HEK293 (cell line): ENCODE measurements at regions not wholly inside any gene's neighbourhood (a gene's known extent, or its start where the extent isn't known, plus 50 kb on each side); places are given as distances from the start of the nearest gene placed in this dataset.

Experiments used
- CTCF ChIA-PET: fragments of 350-600 bp; formaldehyde crosslinking; extraction: SDS; loops from one replicate; lab custom pipeline; 2021; ENCODE audit warnings: antibody characterized with exemption; lab: Yijun Ruan, JAX
- POLR2A ChIA-PET: fragments of 300-600 bp; formaldehyde crosslinking; extraction: SDS; loops from one replicate; lab custom pipeline; 2020; ENCODE audit warnings: antibody characterized with exemption, inconsistent platforms; lab: Yijun Ruan, JAX
- H3K27ac ChIP-seq: fragments of 200-500 bp; sonication (Bioruptor generic); 2 replicates; pipeline ENCODE4 v1.5.1; 2014; ENCODE audit warnings: low read depth, low read length, control low read depth, inconsistent platforms; ENCODE audit errors: extremely low read depth
- H3K36me3 ChIP-seq, 2 experiments: fragments of 200-500 bp in 1 of 2; sonication (Bioruptor generic) in 1 of 2; 1 replicate in 1 of 2; 2 replicates in 1 of 2; pipeline ENCODE4 v1.5.1; 2014 to 2017; ENCODE audit warnings: inconsistent platforms in 2 of 2, low read length in 2 of 2; ENCODE audit not compliant: control insufficient read depth in 2 of 2, insufficient read depth in 1 of 2
- H3K4me1 ChIP-seq: fragments of 200-500 bp; sonication (Bioruptor generic); 2 replicates; pipeline ENCODE4 v1.5.1; 2014; ENCODE audit warnings: mild to moderate bottlenecking, low read length, inconsistent platforms; ENCODE audit not compliant: control insufficient read depth, insufficient read depth
- H3K4me3 ChIP-seq: 2 replicates; pipeline ENCODE4 v1.5.1; 2011; ENCODE audit warnings: low read depth, mild to moderate bottlenecking, control low read depth, low read length, moderate library complexity
- H3K9me3 ChIP-seq: fragments of 200-500 bp; sonication (Bioruptor generic); 2 replicates; pipeline ENCODE4 v1.5.1; 2014; ENCODE audit warnings: low read depth, low read length, inconsistent platforms; ENCODE audit not compliant: control insufficient read depth, insufficient read depth
- KLF9 ChIP-seq: fragments of 450-650 bp; formaldehyde crosslinking; IDR thresholded peaks from 2 replicates; pipeline ENCODE4 v1.5.1; 2016; ENCODE audit warnings: missing biosample characterization, missing genetic modification characterization, low read depth
- MEIS1 ChIP-seq: sonication (generic); formaldehyde crosslinking; IDR thresholded peaks from 2 replicates; pipeline ENCODE4 v1.8.1; 2022; ENCODE audit warnings: missing genetic modification reagents, mild to moderate bottlenecking, borderline replicate concordance
- MZF1 ChIP-seq: fragments of 450-650 bp; formaldehyde crosslinking; IDR thresholded peaks from 2 replicates; pipeline ENCODE4 v1.5.1; 2017; ENCODE audit warnings: missing biosample characterization, missing genetic modification characterization, borderline replicate concordance
- TRIM28 ChIP-seq: IDR thresholded peaks from 2 replicates; pipeline ENCODE4 v1.6.1; 2011; ENCODE audit warnings: low read length, control low read depth, borderline replicate concordance
- ZFP37 ChIP-seq: fragments of 450-650 bp; formaldehyde crosslinking; IDR thresholded peaks from 2 replicates; pipeline ENCODE4 v1.5.1; 2016; ENCODE audit warnings: missing biosample characterization, missing genetic modification characterization
- ZNF133 ChIP-seq: fragments of 450-650 bp; formaldehyde crosslinking; IDR thresholded peaks from 2 replicates; pipeline ENCODE4 v1.5.1; 2016; ENCODE audit warnings: missing biosample characterization, missing genetic modification characterization
- ZNF221 ChIP-seq: fragments of 450-650 bp; formaldehyde crosslinking; IDR thresholded peaks from 2 replicates; pipeline ENCODE4 v1.5.1; 2017; ENCODE audit warnings: missing biosample characterization, missing genetic modification characterization, borderline replicate concordance
- ZNF391 ChIP-seq: fragments of 450-650 bp; formaldehyde crosslinking; IDR thresholded peaks from 2 replicates; pipeline ENCODE4 v1.5.1; 2016; ENCODE audit warnings: low read depth, missing biosample characterization, missing genetic modification characterization, borderline replicate concordance
- ZNF501 ChIP-seq: fragments of 450-650 bp; formaldehyde crosslinking; IDR thresholded peaks from 2 replicates; pipeline ENCODE4 v1.5.1; 2016; ENCODE audit warnings: missing biosample characterization, missing genetic modification characterization
- ZNF585B ChIP-seq: fragments of 450-650 bp; formaldehyde crosslinking; IDR thresholded peaks from 2 replicates; pipeline ENCODE4 v1.5.1; 2016; ENCODE audit warnings: missing biosample characterization, missing genetic modification characterization
- ZNF596 ChIP-seq: fragments of 450-650 bp; IDR thresholded peaks from 2 replicates; pipeline ENCODE4 v1.5.0; 2018; ENCODE audit warnings: missing biosample characterization, mild to moderate bottlenecking, missing genetic modification characterization, moderate library complexity
- ZNF626 ChIP-seq: fragments of 450-650 bp; sonication (Bioruptor Pico); formaldehyde crosslinking; IDR thresholded peaks from 2 replicates; pipeline ENCODE4 v1.5.1; 2018; ENCODE audit warnings: missing biosample characterization, missing genetic modification characterization, inconsistent platforms
- ZSCAN23 ChIP-seq: fragments of 450-650 bp; formaldehyde crosslinking; IDR thresholded peaks from 2 replicates; pipeline ENCODE4 v1.5.1; 2016; ENCODE audit warnings: missing biosample characterization, missing genetic modification characterization
- TF ChIP-seq, protein P1 (sequence below): fragments of 450-650 bp; formaldehyde crosslinking; IDR thresholded peaks from 2 replicates; pipeline ENCODE4 v1.5.1; 2016; ENCODE audit warnings: missing biosample characterization, missing genetic modification characterization
- TF ChIP-seq, protein P2 (sequence below): fragments of 450-650 bp; formaldehyde crosslinking; IDR thresholded peaks from 2 replicates; pipeline ENCODE4 v1.5.1; 2016; ENCODE audit warnings: missing biosample characterization, missing genetic modification characterization
- TF ChIP-seq, protein P3 (sequence below): fragments of 450-650 bp; formaldehyde crosslinking; IDR thresholded peaks from 2 replicates; pipeline ENCODE4 v1.5.1; 2017; ENCODE audit warnings: missing biosample characterization, missing genetic modification characterization
- TF ChIP-seq, protein P4 (sequence below): fragments of 450-650 bp; formaldehyde crosslinking; IDR thresholded peaks from 2 replicates; pipeline ENCODE4 v1.5.1; 2016; ENCODE audit warnings: missing biosample characterization, missing genetic modification characterization
- TF ChIP-seq, protein P5 (sequence below): fragments of 450-650 bp; formaldehyde crosslinking; IDR thresholded peaks from 2 replicates; pipeline ENCODE4 v1.5.1; 2017; ENCODE audit warnings: missing biosample characterization, missing genetic modification characterization
- TF ChIP-seq, protein P6 (sequence below): fragments of 450-650 bp; formaldehyde crosslinking; IDR thresholded peaks from 2 replicates; pipeline ENCODE4 v1.5.1; 2016; ENCODE audit warnings: missing biosample characterization, missing genetic modification characterization

DNA sequence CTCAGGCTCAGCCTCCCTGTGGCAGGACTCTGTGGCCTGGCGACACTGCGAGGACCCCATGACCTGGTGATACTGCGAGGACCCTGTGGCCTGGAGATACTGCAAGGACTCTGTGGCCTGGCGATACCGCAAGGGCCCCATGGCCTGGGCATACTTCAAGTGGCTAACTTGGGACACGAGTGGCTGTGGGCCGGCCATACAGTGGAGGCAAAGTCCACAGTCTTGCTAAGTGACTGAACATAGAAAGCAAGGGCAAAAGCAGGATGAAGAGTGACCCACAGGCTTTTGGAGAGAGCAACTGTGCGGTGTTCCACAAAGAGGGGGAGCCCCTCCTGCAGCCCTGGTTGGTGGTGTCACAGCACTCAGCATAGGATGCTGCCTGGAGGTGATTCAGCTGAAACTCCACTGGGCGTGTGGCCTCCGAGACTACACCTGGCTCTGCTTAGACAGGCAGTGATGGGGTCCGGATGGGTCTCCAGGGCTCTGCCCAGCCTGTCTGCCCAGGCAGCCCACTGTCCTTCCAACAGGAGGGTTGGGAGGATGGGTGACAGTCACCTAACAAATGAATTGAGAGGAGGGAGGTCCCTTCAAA, 691.0 kb upstream of the HS6ST1 start:
- H3K36me3 ChIP-seq = no peaks in the 10 kb centered on the region
- no peak for TF ChIP-seq TRIM28
- no peak for TF ChIP-seq MZF1 (tag by site-specific recombination)
- TF ChIP-seq, protein P1, sequence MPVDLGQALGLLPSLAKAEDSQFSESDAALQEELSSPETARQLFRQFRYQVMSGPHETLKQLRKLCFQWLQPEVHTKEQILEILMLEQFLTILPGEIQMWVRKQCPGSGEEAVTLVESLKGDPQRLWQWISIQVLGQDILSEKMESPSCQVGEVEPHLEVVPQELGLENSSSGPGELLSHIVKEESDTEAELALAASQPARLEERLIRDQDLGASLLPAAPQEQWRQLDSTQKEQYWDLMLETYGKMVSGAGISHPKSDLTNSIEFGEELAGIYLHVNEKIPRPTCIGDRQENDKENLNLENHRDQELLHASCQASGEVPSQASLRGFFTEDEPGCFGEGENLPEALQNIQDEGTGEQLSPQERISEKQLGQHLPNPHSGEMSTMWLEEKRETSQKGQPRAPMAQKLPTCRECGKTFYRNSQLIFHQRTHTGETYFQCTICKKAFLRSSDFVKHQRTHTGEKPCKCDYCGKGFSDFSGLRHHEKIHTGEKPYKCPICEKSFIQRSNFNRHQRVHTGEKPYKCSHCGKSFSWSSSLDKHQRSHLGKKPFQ (tag by site-specific recombination) = no peak
- no peak for TF ChIP-seq ZNF626 (tag by site-specific recombination)
- TF ChIP-seq, protein P2, sequence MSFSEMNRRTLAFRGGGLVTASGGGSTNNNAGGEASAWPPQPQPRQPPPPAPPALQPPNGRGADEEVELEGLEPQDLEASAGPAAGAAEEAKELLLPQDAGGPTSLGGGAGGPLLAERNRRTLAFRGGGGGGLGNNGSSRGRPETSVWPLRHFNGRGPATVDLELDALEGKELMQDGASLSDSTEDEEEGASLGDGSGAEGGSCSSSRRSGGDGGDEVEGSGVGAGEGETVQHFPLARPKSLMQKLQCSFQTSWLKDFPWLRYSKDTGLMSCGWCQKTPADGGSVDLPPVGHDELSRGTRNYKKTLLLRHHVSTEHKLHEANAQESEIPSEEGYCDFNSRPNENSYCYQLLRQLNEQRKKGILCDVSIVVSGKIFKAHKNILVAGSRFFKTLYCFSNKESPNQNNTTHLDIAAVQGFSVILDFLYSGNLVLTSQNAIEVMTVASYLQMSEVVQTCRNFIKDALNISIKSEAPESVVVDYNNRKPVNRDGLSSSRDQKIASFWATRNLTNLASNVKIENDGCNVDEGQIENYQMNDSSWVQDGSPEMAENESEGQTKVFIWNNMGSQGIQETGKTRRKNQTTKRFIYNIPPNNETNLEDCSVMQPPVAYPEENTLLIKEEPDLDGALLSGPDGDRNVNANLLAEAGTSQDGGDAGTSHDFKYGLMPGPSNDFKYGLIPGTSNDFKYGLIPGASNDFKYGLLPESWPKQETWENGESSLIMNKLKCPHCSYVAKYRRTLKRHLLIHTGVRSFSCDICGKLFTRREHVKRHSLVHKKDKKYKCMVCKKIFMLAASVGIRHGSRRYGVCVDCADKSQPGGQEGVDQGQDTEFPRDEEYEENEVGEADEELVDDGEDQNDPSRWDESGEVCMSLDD (tag by site-specific recombination) = no peak
- CTCF ChIA-PET = no interaction called here
- H3K4me1 ChIP-seq = no peaks in the 10 kb centered on the region
- H3K9me3 ChIP-seq = no peaks in the 10 kb centered on the region
- H3K27ac ChIP-seq = no peak overlapping the region
- POLR2A ChIA-PET = no interaction called here
- H3K4me3 ChIP-seq = no peak overlapping the region

DNA sequence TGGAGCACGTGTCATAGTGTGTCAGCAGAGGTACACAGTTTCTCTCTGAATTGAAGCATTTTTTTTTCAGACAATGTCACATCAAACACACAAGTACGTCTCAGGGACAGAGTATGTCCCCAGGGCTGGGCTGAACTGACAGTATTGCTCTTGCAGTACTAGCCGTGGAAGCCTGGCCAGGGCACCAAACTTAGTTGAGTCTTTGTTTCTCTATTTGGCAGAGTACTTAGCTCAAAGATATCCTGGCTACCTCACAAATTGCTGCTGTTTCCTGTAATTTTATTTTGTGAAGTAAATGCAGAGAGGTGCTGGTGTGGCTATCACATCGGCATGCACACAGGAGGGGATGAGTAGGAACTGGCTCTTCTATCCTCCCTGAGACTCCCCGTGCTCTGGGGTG, 691.6 kb upstream of the HS6ST1 start:
- Histone ChIP-seq H3K36me3 (no peaks in the 10 kb centered on the region), H3K27ac (no peak overlapping the region), H3K9me3 (no peaks in the 10 kb centered on the region), H3K4me3 (no peak overlapping the region), H3K4me1 (no peaks in the 10 kb centered on the region)
- ChIA-PET CTCF (no interaction called here), POLR2A (no interaction called here)
- TF ChIP-seq MEIS1 (CRISPR knock-in tag) = no peak
- TF ChIP-seq, protein P3, sequence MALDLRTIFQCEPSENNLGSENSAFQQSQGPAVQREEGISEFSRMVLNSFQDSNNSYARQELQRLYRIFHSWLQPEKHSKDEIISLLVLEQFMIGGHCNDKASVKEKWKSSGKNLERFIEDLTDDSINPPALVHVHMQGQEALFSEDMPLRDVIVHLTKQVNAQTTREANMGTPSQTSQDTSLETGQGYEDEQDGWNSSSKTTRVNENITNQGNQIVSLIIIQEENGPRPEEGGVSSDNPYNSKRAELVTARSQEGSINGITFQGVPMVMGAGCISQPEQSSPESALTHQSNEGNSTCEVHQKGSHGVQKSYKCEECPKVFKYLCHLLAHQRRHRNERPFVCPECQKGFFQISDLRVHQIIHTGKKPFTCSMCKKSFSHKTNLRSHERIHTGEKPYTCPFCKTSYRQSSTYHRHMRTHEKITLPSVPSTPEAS (tag by site-specific recombination) = no peak
- no peak for TF ChIP-seq ZNF596

DNA sequence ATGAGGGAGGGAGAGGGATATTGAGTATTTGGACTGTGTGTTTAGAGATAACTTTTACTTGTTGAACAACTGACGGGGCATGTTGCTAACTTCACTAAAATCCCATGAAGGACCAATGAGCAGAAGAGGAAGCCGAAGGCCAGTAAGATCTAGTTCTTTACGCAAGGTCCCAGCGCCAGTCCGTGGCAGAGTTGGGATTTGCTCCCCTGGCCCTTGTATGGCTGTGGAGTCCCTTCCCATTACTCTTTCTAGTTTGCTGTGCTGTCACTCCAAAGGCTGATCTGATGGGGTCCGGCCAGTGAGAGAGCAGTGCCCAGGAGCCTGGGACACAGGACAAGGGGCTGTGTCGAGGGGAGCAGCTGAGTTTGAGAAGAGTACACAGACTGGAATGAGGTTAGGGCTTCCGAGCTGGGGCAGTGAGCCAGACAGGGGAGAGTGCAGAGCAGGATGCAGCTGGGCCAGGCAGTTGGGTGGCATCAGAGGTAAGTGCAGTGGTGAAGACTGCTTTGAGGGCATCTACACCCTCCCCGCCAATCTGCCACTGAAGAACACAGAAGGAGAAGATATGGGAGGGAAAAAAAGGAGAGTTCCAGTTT, 692.9 kb upstream of the HS6ST1 start:
- POLR2A ChIA-PET = no interaction called here
- CTCF ChIA-PET = no interaction called here
- no peaks in the 10 kb centered on the region for H3K9me3 ChIP-seq
- H3K27ac ChIP-seq = no peak overlapping the region
- H3K4me3 ChIP-seq = no peak overlapping the region
- H3K4me1 ChIP-seq = no peaks in the 10 kb centered on the region
- H3K36me3 ChIP-seq = no peaks in the 10 kb centered on the region
- TF ChIP-seq ZSCAN23 (no peak), ZNF133 (tag by site-specific recombination) (no peak), ZFP37 (tag by site-specific recombination) (no peak), ZNF585B (tag by site-specific recombination) (no peak), KLF9 (tag by site-specific recombination) (no peak), ZNF221 (tag by site-specific recombination) (no peak), ZNF391 (tag by site-specific recombination) (no peak), ZNF501 (tag by site-specific recombination) (no peak)
- TF ChIP-seq, protein P4, sequence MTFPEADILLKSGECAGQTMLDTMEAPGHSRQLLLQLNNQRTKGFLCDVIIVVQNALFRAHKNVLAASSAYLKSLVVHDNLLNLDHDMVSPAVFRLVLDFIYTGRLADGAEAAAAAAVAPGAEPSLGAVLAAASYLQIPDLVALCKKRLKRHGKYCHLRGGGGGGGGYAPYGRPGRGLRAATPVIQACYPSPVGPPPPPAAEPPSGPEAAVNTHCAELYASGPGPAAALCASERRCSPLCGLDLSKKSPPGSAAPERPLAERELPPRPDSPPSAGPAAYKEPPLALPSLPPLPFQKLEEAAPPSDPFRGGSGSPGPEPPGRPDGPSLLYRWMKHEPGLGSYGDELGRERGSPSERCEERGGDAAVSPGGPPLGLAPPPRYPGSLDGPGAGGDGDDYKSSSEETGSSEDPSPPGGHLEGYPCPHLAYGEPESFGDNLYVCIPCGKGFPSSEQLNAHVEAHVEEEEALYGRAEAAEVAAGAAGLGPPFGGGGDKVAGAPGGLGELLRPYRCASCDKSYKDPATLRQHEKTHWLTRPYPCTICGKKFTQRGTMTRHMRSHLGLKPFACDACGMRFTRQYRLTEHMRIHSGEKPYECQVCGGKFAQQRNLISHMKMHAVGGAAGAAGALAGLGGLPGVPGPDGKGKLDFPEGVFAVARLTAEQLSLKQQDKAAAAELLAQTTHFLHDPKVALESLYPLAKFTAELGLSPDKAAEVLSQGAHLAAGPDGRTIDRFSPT (tag by site-specific recombination) = no peak
- TF ChIP-seq, protein P5, sequence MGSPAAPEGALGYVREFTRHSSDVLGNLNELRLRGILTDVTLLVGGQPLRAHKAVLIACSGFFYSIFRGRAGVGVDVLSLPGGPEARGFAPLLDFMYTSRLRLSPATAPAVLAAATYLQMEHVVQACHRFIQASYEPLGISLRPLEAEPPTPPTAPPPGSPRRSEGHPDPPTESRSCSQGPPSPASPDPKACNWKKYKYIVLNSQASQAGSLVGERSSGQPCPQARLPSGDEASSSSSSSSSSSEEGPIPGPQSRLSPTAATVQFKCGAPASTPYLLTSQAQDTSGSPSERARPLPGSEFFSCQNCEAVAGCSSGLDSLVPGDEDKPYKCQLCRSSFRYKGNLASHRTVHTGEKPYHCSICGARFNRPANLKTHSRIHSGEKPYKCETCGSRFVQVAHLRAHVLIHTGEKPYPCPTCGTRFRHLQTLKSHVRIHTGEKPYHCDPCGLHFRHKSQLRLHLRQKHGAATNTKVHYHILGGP (tag by site-specific recombination) = no peak
- TF ChIP-seq, protein P6, sequence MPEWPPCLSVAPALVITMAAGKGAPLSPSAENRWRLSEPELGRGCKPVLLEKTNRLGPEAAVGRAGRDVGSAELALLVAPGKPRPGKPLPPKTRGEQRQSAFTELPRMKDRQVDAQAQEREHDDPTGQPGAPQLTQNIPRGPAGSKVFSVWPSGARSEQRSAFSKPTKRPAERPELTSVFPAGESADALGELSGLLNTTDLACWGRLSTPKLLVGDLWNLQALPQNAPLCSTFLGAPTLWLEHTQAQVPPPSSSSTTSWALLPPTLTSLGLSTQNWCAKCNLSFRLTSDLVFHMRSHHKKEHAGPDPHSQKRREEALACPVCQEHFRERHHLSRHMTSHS (tag by site-specific recombination) = no peak
